ENCODE measurements at regions not wholly inside any gene's neighbourhood (a gene's known extent, or its start where the extent isn't known, plus 50 kb on each side); places are given as distances from the start of the nearest gene placed in this dataset.
"Not testable (repeated sequence)": the region's sequence is repeated elsewhere in the genome, so short reads cannot be mapped to it uniquely, and the experiment has no call there.

DNA sequence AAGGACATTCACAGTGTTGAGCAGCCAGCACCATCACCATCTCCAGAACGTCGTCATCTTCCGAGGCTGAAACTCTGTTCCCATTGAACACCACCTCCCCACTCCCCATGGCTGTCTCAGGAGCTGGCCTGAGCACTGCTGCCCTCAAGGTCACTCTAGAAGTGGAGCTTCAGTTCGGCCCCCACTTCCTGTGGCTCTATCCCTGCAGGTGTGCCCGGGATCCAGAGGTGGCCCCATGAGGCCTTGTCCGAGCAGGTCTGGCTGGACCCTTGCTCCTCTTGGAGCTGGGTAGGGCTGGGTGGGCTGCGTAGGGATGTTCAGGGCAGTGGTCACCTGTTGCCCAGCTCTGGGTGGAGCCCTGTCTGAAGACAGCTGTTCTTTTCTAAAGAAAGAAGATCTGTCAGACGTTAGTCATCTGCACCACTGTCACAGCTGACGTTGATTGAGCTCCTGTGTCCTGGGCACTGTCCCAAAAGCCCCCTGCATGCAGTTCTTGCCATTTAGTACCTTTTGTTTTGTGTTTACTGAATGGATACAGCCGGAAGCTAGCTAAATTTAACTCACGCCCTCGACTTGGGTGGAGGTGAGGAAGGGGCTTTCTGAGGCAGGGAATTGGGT, 75.5 kb upstream of the CLDN5 start:
- no peak for DNase-seq

DNA sequence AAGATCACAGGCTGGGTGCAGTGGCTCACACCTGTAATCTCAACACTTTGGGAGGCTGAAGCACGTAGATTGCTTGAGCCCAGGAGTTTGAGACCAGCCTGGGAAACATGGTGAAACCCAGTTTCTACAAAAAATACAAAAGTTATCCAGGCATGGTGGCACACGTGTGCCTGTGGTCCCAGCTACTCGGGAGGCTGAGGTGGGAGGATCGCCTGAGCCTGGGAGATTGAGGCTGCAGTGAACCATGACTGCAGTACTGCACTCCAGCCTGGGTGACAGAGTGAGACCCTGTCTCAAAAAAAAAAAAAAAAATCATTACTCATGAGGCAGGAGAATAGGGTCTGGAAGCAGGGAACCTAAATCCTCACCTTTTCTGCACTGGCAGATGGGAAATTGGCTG, 79.1 kb upstream of the CLDN5 start:
- DNase-seq: not testable (repeated sequence)

GRCh38 chr22:19603767-19604166, 79.6 kb upstream of the CLDN5 start:
- DNase-seq: no peak

DNA sequence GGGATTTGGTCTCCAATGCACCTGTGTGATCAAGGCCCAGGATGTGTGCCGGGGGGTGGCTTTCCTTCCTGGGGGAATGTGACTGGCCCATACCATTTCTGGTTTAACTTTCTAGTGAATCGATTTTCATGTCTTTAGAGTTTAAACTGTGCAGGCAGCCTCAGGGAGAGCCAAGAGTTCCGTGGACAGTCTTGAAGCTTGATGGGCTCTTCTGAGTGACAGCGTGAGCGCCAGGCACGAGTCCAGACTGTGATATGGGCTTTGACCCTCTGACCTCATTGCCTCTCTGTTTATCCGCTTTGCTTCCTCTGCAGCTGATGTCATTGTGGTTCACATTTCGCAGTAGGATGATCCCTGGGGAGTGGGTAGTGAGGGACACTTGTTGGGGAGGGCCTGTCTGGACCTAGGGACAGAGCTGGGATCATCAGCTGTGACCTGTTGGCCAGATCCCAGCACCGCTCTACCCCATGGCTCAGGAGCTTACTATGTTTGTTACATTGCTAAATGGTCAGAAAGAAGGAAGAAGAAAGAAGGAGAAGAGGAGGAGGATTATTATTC, 80.6 kb upstream of the CLDN5 start:
- DNase-seq: no peak

DNA sequence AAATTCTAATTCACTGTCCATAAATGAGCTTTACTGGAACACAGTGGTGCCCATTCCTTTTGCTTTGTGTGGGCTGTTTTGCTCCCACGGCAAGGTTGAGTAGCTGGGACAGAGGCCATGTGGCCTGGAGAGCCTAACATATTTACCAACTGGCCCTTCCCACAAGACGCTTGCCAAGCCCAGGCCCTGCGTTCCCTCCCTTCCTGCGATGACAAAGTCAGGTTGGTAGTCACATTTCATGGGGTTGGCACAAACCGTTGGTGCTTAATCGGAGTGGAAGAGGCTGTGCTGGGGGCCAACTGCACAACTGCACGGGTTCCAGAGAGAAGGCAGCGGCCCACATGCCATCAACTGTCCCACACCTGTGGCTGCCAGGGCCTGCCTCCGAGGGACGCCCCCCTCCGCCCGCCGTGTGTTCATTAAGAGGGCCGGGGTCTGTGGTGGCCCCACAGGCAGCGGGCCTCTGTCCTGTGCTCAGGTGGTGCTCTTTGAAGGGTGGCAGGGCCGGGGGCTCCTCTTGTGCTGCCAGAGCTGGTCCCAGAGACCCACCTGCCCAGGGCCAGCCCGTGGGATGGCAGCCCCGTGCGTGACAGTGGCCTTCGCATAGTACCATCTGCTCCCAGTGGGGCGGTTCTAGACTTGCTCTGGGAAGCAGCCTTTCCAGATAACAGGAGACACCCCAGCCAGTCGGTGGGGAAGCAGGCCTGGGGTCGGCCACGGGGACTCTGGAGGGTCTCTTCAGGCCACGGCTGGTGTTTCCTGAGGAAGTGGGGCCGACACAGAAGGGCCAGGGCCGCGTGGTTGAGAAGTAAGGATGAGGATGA, 81.5 kb upstream of the CLDN5 start:
- no peak for DNase-seq

DNA sequence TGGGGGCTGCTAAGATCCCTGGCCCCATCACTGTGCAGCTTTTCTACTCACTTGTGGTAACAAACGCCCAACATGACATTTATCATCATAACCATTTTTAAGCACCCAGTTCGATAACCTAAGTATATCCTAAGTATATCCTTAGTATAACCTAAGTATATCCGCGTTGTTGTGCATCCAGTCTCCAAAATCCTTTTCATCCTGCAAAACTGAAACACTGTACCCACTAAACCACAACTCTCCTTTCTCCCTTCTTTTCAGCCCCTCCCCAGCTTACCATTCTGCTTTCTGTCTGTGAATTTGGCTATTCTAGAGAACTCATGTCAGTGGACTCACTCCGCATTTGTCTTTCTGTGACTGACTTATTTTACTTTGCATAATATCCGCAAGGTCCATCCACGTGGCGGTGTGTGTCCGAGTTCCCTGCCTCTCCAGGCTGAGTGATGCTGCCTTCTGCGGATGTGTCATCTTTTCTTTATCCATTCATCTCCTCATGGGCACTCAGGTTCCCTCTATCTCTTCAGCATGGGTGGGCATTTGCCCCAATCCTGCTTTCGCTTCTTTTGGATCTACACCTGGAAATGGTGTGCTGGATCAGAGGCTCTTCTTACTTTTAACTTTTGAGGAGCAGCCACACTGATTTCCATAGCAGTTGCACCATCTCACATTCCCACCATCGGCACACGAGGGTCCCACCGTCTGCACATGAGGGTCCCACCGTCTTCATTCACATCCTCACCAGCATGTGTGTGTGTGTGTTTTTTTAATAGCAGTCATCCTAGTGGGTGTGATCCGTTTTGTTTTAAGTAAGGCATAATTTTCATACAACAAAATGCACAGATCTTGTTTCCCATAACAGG, 82.4 kb upstream of the CLDN5 start:
- DNase-seq: no peak

DNA sequence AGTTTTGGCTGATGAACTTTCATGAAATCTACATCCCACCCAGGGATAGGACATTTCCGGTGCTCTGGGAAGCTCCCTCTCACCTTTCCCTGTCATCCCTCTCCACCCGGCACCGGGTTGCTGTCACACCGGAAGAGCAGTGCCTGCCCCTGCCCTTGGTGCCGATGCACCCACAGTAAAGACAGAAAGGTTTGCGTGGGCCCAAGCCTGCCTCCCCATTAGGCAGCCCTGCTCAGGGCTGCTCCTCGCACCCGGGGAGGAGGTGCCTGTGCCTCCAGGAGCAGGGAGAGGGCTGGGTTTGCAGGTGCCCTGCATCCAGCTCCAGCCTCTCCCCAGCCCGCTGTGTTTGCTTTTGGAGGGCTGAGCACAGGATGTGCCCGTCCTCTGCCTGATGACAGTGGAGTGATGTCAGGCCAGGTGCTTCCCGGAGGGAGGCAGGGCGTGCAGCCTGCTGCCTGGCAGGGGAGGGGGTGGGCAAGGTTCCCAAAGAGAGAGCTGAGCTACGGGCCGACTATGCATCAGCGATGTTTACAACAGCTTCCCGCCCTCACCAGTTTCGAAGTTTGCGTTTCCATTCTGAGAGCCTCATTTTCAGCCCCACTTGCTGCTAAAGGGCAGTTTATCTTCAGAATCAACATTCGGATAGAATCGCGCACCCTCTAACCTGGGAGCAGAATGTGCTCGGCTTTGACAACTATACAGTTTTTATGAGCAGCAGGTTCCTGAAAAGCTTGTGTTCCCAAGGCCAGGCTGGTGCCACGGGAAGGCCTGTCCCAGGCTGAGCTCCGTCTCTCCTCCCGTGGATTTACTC, 83.2 kb upstream of the CLDN5 start:
- DNase-seq: no peak

- DNase-seq: no peak
Observed at GRCh38 chr22:19608003-19608690, 83.9 kb upstream of the CLDN5 start.

- not testable (repeated sequence) for DNase-seq
Observed at GRCh38 chr22:19609753-19610152, 85.5 kb upstream of the CLDN5 start.

GRCh38 chr22:19610518-19611253, 86.5 kb upstream of the CLDN5 start:
- DNase-seq: no peak

DNA sequence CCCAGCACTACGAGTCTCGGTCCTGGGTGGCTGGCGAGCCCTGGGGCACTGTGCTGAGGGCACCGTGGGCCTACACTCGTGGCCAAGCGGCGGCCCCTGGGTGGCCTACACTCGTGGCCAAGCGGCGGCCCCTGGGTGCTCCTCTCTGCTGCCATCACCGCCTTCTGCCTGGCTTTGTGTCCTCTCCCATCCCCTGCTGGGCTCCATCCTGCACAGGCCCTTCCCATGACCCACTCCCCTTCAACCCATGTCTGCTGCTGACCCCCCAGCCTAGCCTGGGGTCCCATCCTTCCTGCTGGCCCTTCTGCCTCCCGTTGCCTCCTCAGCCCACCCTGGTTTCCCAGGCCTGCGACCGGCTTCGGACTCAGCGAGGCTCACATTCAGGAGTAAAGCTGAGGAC, 87.4 kb upstream of the CLDN5 start:
- DNase-seq: no peak

GRCh38 chr22:19612866-19613572, 88.8 kb upstream of the CLDN5 start:
- no peak for DNase-seq

DNA sequence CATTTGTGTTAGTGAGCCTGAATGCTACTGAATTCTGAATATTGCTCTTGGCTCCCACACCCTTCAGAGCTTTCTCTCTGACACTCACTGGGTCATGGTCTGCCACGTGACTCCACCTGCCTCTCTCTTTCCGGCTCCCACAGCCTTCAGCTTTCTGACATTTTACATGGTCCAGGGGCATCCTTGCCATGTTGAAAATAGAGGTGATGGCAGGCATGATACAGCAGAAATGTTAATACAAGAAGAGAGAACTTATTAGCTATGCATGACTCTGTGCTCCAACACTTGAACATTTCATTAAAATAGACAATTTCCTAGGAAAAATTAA, 90.3 kb upstream of the CLDN5 start:
- DNase-seq: no peak

- no peak for DNase-seq
Observed at GRCh38 chr22:19615001-19615461, 90.8 kb upstream of the CLDN5 start.

DNA sequence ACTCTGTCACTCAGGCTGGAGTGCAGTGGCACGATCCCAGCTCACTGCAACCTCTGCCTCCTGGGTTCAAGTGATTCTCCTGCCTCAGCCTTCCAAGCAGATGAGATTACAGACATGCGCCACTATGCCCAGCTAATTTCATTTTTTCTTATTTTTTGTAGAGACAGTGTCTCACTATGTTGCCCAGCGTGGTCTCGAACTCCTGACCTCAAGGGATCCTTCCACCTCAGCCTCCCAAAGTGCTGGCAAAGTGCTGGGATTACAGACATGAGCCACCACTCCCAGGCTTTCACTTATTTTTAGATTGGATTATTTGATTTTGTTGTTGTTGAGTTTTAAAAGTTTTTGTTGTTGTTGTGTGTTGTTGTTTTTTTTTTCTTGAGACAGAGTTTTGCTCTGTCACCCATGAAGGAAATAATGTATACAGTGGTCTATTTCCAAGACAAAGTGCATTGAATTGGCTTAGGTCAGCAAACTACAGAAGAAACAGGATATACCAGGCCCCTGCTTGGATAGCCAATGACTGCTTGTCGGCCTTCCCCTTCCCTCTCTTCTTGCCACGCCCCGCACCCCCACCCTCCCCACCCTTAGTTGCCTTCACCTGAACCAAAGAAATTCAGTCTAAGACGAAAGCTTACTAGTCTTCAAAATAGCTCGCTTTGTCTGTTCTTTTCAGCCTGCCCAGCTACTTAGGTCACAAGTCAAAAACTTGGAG, 91.8 kb upstream of the CLDN5 start:
- no peak for DNase-seq

GRCh38 chr22:19619144-19620009, 94.9 kb upstream of the SEPTIN5 start:
- DNase-seq: peak in 1 of 56 donors; percentile 2

GRCh38 chr22:19620742-19621371, 93.4 kb upstream of the SEPTIN5 start:
- no peak for DNase-seq

All from amygdala (tissue), 56 donors.